D341Med (cell line): ENCODE measurements at regions not wholly inside any gene's neighbourhood (a gene's known extent, or its start where the extent isn't known, plus 50 kb on each side); places are given as distances from the start of the nearest gene placed in this dataset.

Experiments used
- DNase-seq: peaks from one replicate; pipeline ENCODE4 v3.0.0; 2012; ENCODE audit warnings: low spot score

- no peak for DNase-seq
Measured at GRCh38 chr11:122319085-122319484, 203.1 kb upstream of the BLID start.

- DNase-seq: no peak
Measured at GRCh38 chr11:122317305-122317704, 201.3 kb upstream of the BLID start.

GRCh38 chr11:122313581-122313980 lies 197.6 kb upstream of the BLID start:
- no peak for DNase-seq

- no peak for DNase-seq
Measured at GRCh38 chr11:122311216-122311755, 195.3 kb upstream of the BLID start.

GRCh38 chr11:122310766-122311165 lies 194.8 kb upstream of the BLID start:
- no peak for DNase-seq

- no peak for DNase-seq
Measured at GRCh38 chr11:122309262-122309925, 193.4 kb upstream of the BLID start.

- DNase-seq: no peak
Measured at GRCh38 chr11:122308226-122308625, 192.2 kb upstream of the BLID start.

GRCh38 chr11:122307476-122308035 lies 191.5 kb upstream of the BLID start:
- no peak for DNase-seq

GRCh38 chr11:122306831-122307391 lies 190.9 kb upstream of the BLID start:
- no peak for DNase-seq

- no peak for DNase-seq
Measured at GRCh38 chr11:122305426-122306320, 189.7 kb upstream of the BLID start.

- DNase-seq: no peak
Measured at GRCh38 chr11:122304973-122305372, 189.0 kb upstream of the BLID start.

- DNase-seq: no peak
Measured at GRCh38 chr11:122304306-122304705, 188.3 kb upstream of the BLID start.

- no peak for DNase-seq
Measured at GRCh38 chr11:122294041-122294440, 178.0 kb upstream of the BLID start.

GRCh38 chr11:122293296-122294023 lies 177.4 kb upstream of the BLID start:
- no peak for DNase-seq

GRCh38 chr11:122287401-122287800 lies 171.4 kb upstream of the BLID start:
- DNase-seq: no peak

- DNase-seq: no peak
Measured at GRCh38 chr11:122285070-122285988, 169.3 kb upstream of the BLID start.

GRCh38 chr11:122280870-122281269 lies 164.9 kb upstream of the BLID start:
- no peak for DNase-seq

- DNase-seq: no peak
Measured at GRCh38 chr11:122279194-122279593, 163.2 kb upstream of the BLID start.

GRCh38 chr11:122277493-122277892 lies 161.5 kb upstream of the BLID start:
- DNase-seq: no peak

- DNase-seq: no peak
Measured at GRCh38 chr11:122276221-122276620, 160.2 kb upstream of the BLID start.

GRCh38 chr11:122275508-122275907 lies 159.5 kb upstream of the BLID start:
- DNase-seq: no peak
